ENCODE measurements at regions not wholly inside any gene's neighbourhood (a gene's known extent, or its start where the extent isn't known, plus 50 kb on each side); places are given as distances from the start of the nearest gene placed in this dataset.

- TF ChIP-seq CTCF (IDR thresholded peaks at IDR 0.05), result no peak
- no peak for TF ChIP-seq POLR2AphosphoS5 (IDR thresholded peaks at IDR 0.05)
- no peak for TF ChIP-seq POLR2A (IDR thresholded peaks at IDR 0.05)
- no peak for TF ChIP-seq EP300 (IDR thresholded peaks at IDR 0.05)
Observed at GRCh38 chr1:232334246-232334645, 295.7 kb downstream of the SIPA1L2 start.
